GM23338 (cell line): ENCODE measurements at regions not wholly inside any gene's neighbourhood (a gene's known extent, or its start where the extent isn't known, plus 50 kb on each side); places are given as distances from the start of the nearest gene placed in this dataset.

ENCODE experiments used
- CREB1 ChIP-seq: fragments of 250-450 bp; sonication (Bioruptor Pico); IDR thresholded peaks from 2 replicates; pipeline ENCODE4 v1.5.0; 2020; ENCODE audit warnings: low read depth, mild to moderate bottlenecking, moderate library complexity
- EZH2phosphoT487 ChIP-seq: fragments of 200-600 bp; sonication (generic); IDR thresholded peaks from one replicate; pipeline ENCODE4 v1.8.1; 2018; ENCODE audit warnings: antibody characterized with exemption; ENCODE audit not compliant: unreplicated experiment
- NANOG ChIP-seq: IDR thresholded peaks from 2 replicates; pipeline ENCODE4 v1.6.1; 2016; ENCODE audit warnings: antibody characterized with exemption, borderline replicate concordance
- POLR2AphosphoS5 ChIP-seq: IDR thresholded peaks from 2 replicates; pipeline ENCODE4 v1.6.1; 2016; ENCODE audit warnings: antibody characterized with exemption, low read depth
- TF ChIP-seq, protein P1 (sequence below): fragments of 250-450 bp; sonication (Bioruptor Pico); IDR thresholded peaks from 2 replicates; pipeline ENCODE4 v1.5.0; 2020; ENCODE audit warnings: mild to moderate bottlenecking, moderate library complexity
- TF ChIP-seq, protein P2 (sequence below): IDR thresholded peaks from 2 replicates; pipeline ENCODE4 v1.6.1; 2016; ENCODE audit warnings: antibody characterized with exemption
- TF ChIP-seq, protein P3 (sequence below): IDR thresholded peaks from one replicate; pipeline ENCODE4 v1.6.1; 2018; ENCODE audit warnings: antibody characterized with exemption; ENCODE audit not compliant: unreplicated experiment

DNA sequence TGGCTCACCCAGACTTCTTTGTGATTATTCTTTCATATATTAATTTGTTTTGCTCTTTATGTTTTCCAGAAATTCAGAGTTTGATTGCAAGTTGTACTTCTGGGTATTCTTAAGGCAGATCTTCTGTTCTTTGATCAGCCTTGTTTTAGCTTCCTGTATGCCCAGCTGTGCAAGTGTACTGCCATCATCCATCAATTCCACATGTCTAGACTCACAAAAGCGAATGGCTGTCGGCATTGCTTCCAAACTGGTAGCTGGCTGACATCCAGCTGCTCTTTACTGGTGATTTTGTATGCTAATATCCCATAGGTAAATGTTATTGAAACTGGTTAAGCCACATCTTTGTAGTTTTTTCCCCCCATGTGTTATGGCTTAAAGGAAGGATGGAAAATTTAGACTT is 1084.8 kb upstream of the CITED2 start (continued):
- TF ChIP-seq, protein P1, sequence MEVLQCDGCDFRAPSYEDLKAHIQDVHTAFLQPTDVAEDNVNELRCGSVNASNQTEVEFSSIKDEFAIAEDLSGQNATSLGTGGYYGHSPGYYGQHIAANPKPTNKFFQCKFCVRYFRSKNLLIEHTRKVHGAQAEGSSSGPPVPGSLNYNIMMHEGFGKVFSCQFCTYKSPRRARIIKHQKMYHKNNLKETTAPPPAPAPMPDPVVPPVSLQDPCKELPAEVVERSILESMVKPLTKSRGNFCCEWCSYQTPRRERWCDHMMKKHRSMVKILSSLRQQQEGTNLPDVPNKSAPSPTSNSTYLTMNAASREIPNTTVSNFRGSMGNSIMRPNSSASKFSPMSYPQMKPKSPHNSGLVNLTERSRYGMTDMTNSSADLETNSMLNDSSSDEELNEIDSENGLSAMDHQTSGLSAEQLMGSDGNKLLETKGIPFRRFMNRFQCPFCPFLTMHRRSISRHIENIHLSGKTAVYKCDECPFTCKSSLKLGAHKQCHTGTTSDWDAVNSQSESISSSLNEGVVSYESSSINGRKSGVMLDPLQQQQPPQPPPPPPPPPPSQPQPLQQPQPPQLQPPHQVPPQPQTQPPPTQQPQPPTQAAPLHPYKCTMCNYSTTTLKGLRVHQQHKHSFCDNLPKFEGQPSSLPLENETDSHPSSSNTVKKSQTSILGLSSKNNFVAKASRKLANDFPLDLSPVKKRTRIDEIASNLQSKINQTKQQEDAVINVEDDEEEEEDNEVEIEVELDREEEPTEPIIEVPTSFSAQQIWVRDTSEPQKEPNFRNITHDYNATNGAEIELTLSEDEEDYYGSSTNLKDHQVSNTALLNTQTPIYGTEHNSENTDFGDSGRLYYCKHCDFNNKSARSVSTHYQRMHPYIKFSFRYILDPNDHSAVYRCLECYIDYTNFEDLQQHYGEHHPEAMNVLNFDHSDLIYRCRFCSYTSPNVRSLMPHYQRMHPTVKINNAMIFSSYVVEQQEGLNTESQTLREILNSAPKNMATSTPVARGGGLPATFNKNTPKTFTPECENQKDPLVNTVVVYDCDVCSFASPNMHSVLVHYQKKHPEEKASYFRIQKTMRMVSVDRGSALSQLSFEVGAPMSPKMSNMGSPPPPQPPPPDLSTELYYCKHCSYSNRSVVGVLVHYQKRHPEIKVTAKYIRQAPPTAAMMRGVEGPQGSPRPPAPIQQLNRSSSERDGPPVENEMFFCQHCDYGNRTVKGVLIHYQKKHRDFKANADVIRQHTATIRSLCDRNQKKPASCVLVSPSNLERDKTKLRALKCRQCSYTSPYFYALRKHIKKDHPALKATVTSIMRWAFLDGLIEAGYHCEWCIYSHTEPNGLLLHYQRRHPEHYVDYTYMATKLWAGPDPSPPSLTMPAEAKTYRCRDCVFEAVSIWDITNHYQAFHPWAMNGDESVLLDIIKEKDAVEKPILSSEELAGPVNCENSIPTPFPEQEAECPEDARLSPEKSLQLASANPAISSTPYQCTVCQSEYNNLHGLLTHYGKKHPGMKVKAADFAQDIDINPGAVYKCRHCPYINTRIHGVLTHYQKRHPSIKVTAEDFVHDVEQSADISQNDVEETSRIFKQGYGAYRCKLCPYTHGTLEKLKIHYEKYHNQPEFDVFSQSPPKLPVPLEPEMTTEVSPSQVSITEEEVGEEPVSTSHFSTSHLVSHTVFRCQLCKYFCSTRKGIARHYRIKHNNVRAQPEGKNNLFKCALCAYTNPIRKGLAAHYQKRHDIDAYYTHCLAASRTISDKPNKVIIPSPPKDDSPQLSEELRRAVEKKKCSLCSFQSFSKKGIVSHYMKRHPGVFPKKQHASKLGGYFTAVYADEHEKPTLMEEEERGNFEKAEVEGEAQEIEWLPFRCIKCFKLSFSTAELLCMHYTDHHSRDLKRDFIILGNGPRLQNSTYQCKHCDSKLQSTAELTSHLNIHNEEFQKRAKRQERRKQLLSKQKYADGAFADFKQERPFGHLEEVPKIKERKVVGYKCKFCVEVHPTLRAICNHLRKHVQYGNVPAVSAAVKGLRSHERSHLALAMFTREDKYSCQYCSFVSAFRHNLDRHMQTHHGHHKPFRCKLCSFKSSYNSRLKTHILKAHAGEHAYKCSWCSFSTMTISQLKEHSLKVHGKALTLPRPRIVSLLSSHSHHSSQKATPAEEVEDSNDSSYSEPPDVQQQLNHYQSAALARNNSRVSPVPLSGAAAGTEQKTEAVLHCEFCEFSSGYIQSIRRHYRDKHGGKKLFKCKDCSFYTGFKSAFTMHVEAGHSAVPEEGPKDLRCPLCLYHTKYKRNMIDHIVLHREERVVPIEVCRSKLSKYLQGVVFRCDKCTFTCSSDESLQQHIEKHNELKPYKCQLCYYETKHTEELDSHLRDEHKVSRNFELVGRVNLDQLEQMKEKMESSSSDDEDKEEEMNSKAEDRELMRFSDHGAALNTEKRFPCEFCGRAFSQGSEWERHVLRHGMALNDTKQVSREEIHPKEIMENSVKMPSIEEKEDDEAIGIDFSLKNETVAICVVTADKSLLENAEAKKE (CRISPR knock-in tag), result no peak
- TF ChIP-seq EZH2phosphoT487, result no peak
- TF ChIP-seq, protein P2, sequence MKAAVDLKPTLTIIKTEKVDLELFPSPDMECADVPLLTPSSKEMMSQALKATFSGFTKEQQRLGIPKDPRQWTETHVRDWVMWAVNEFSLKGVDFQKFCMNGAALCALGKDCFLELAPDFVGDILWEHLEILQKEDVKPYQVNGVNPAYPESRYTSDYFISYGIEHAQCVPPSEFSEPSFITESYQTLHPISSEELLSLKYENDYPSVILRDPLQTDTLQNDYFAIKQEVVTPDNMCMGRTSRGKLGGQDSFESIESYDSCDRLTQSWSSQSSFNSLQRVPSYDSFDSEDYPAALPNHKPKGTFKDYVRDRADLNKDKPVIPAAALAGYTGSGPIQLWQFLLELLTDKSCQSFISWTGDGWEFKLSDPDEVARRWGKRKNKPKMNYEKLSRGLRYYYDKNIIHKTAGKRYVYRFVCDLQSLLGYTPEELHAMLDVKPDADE, result no peak
- no peak for TF ChIP-seq NANOG
- no peak for TF ChIP-seq POLR2AphosphoS5
- no peak for TF ChIP-seq CREB1 (CRISPR knock-in tag)
- TF ChIP-seq, protein P3, sequence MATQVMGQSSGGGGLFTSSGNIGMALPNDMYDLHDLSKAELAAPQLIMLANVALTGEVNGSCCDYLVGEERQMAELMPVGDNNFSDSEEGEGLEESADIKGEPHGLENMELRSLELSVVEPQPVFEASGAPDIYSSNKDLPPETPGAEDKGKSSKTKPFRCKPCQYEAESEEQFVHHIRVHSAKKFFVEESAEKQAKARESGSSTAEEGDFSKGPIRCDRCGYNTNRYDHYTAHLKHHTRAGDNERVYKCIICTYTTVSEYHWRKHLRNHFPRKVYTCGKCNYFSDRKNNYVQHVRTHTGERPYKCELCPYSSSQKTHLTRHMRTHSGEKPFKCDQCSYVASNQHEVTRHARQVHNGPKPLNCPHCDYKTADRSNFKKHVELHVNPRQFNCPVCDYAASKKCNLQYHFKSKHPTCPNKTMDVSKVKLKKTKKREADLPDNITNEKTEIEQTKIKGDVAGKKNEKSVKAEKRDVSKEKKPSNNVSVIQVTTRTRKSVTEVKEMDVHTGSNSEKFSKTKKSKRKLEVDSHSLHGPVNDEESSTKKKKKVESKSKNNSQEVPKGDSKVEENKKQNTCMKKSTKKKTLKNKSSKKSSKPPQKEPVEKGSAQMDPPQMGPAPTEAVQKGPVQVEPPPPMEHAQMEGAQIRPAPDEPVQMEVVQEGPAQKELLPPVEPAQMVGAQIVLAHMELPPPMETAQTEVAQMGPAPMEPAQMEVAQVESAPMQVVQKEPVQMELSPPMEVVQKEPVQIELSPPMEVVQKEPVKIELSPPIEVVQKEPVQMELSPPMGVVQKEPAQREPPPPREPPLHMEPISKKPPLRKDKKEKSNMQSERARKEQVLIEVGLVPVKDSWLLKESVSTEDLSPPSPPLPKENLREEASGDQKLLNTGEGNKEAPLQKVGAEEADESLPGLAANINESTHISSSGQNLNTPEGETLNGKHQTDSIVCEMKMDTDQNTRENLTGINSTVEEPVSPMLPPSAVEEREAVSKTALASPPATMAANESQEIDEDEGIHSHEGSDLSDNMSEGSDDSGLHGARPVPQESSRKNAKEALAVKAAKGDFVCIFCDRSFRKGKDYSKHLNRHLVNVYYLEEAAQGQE, result no peak
